A673 (cell line): ENCODE measurements at regions not wholly inside any gene's neighbourhood (a gene's known extent, or its start where the extent isn't known, plus 50 kb on each side); places are given as distances from the start of the nearest gene placed in this dataset.
"Not testable (repeated sequence)": the region's sequence is repeated elsewhere in the genome, so short reads cannot be mapped to it uniquely, and the experiment has no call there.

Source experiments
- BruUV-seq: library from RNA; stranded (reverse); fragments of 400-500 nt; replicated peaks from 2 replicates; lab custom pipeline; 2021; lab: Mats Ljungman, UMichigan
- CTCF ChIA-PET: fragments of 300-600 bp; sonication (Branson Sonifier 250); formaldehyde crosslinking; loops from one replicate; lab custom pipeline; 2022; ENCODE audit warnings: antibody characterized with exemption; lab: Charles Lee
- POLR2A ChIA-PET: fragments of 300-600 bp; sonication (Branson Sonifier 250); formaldehyde crosslinking; loops from one replicate; lab custom pipeline; 2022; ENCODE audit warnings: antibody characterized with exemption; ENCODE audit not compliant: low non-redundant PET; lab: Charles Lee
- DNase-seq: peaks from one replicate; pipeline ENCODE4 v3.0.0-alpha.2; 2015; ENCODE audit warnings: low spot score
- H3K27ac ChIP-seq: fragments of 200-600 bp; sonication (generic); 2 replicates; pipeline ENCODE4 v1.5.1; 2016; ENCODE audit warnings: mixed run types, low read depth, mild to moderate bottlenecking, mixed read lengths, antibody characterized with exemption, low read length; ENCODE audit not compliant: poor library complexity, severe bottlenecking
- H3K27me3 ChIP-seq: fragments of 200-600 bp; sonication (generic); replicated peaks from 2 replicates; pipeline ENCODE4 v1.6.1; 2017; ENCODE audit warnings: mixed run types, low read depth, mild to moderate bottlenecking, mixed read lengths, antibody characterized with exemption, low read length; ENCODE audit not compliant: insufficient read depth, poor library complexity
- H3K36me3 ChIP-seq: fragments of 200-600 bp; sonication (generic); 2 replicates; pipeline ENCODE4 v1.6.1; 2016; ENCODE audit warnings: mixed run types, mild to moderate bottlenecking, mixed read lengths, antibody characterized with exemption, low read length; ENCODE audit not compliant: insufficient read depth, poor library complexity, severe bottlenecking
- H3K4me1 ChIP-seq: fragments of 200-600 bp; sonication (generic); 2 replicates; pipeline ENCODE4 v1.6.1; 2017; ENCODE audit warnings: mixed run types, mild to moderate bottlenecking, mixed read lengths, antibody characterized with exemption, low read length; ENCODE audit not compliant: insufficient read depth, poor library complexity, severe bottlenecking
- H3K4me3 ChIP-seq: fragments of 200-600 bp; sonication (generic); 2 replicates; pipeline ENCODE4 v1.5.1; 2016; ENCODE audit warnings: low read depth, mixed run types, mild to moderate bottlenecking, mixed read lengths, low read length; ENCODE audit not compliant: poor library complexity, severe bottlenecking
- H3K9me3 ChIP-seq: fragments of 200-600 bp; sonication (generic); 2 replicates; pipeline ENCODE4 v1.6.1; 2016; ENCODE audit warnings: mixed run types, low read depth, mild to moderate bottlenecking, mixed read lengths, antibody characterized with exemption, low read length; ENCODE audit not compliant: poor library complexity, severe bottlenecking
- CTCF ChIP-seq: fragments of 300-800, 200-600 bp; sonication (generic); conservative IDR thresholded peaks from 2 replicates; pipeline ENCODE4 v1.5.1; 2017; ENCODE audit warnings: low read depth, mild to moderate bottlenecking, antibody characterized with exemption, low read length, moderate library complexity, mixed read lengths
- EZH2 ChIP-seq: fragments of 200-600 bp; sonication (generic); IDR thresholded peaks from 2 replicates; pipeline ENCODE4 v1.6.1; 2017; ENCODE audit warnings: borderline replicate concordance, low read depth, mild to moderate bottlenecking, mixed read lengths, antibody characterized with exemption, low read length; ENCODE audit not compliant: poor library complexity, severe bottlenecking
- intact Hi-C: fragments of 100-400 bp; cut with micrococcal nuclease; formaldehyde crosslinking; loops from one replicate; pipeline ENCODE4 v1.10.0; 2022; ENCODE audit not compliant: unreplicated experiment

DNA sequence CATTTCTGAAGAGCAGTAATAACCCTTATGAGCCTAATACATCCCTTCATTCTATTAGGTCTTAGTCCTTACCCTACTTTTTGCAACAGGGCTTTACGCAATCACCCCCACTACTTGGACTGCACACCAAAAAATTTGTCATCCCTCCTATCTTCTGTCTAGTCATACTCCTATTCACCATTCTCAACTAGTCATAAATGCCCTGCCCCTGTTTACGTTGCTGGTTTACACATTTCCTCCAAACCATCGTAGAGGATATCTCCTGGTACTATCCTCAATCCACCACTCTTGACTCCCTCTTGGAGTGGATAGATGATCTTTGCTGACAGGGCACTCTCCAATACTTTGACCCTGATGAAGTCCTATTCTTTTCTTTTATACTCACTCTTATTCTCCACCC is 98.2 kb upstream of the CCNG1 start:
- no peak overlapping the region for H3K4me3 ChIP-seq
- no peaks in the 10 kb centered on the region for H3K4me1 ChIP-seq
- no peaks in the 10 kb centered on the region for H3K9me3 ChIP-seq
- BruUV-seq, result no TSS peak
- ChIA-PET POLR2A (no interaction called here), CTCF (no interaction called here)
- no peak for DNase-seq
- H3K36me3 ChIP-seq, result no peaks in the 10 kb centered on the region
- TF ChIP-seq CTCF (no peak), EZH2 (no peak)
- intact Hi-C loops, result no loop called here
- H3K27ac ChIP-seq, result no peak overlapping the region
- H3K27me3 ChIP-seq, result no peaks in the 10 kb centered on the region

GRCh38 chr5:163340378-163340777 is 97.0 kb upstream of the CCNG1 start:
- intact Hi-C loops, CTCF ChIA-PET, H3K36me3 ChIP-seq: not testable (repeated sequence)

GRCh38 chr5:163342306-163342705 is 95.1 kb upstream of the CCNG1 start:
- H3K27ac ChIP-seq, result no peak overlapping the region
- intact Hi-C loops, result no loop called here
- H3K4me3 ChIP-seq, result no peak overlapping the region
- no peaks in the 10 kb centered on the region for H3K36me3 ChIP-seq
- TF ChIP-seq EZH2, result no peak
- TF ChIP-seq CTCF, result no peak
- ChIA-PET CTCF (no interaction called here), POLR2A (no interaction called here)
- H3K9me3 ChIP-seq, result no peaks in the 10 kb centered on the region
- H3K27me3 ChIP-seq, result no peaks in the 10 kb centered on the region
- DNase-seq, result no peak
- no peaks in the 10 kb centered on the region for H3K4me1 ChIP-seq
- no TSS peak for BruUV-seq

More at GRCh38 chr5:163340378-163340777, 97.0 kb upstream of the CCNG1 start:
- DNase-seq, BruUV-seq, H3K4me1 ChIP-seq, H3K27ac ChIP-seq, H3K9me3 ChIP-seq, H3K4me3 ChIP-seq, H3K27me3 ChIP-seq, POLR2A ChIA-PET: not testable (repeated sequence)

DNA sequence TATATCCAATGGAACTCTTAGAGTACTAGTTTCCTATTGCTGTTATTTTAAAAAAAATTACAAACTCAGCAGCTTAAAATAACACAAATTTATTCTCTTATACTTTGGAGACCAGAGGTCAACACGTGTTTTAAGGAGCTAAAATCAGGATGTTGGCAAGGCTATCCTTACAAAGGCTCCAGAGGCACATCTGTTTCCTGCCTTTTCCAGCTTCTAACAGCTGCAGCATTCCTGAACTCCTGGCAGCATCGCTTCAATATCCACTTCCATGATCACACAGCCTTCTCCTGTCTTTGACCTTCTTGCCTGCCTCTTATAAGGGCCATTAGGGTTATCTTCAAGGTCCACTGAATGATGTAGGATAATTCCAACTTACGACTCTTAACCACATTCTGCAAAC is 92.2 kb upstream of the CCNG1 start:
- CTCF ChIA-PET, result no interaction called here
- intact Hi-C loops, result loop anchor here (5.0 kb wide), 3 partner anchors 123 to 1493 kb away; no protein-coding TSS in a partner anchor
- Histone ChIP-seq H3K36me3 (no peaks in the 10 kb centered on the region), H3K27me3 (no peaks in the 10 kb centered on the region), H3K4me1 (peaks cover 3% of the 10 kb centered on the region), H3K9me3 (no peaks in the 10 kb centered on the region), H3K4me3 (no peak overlapping the region), H3K27ac (no peak overlapping the region)
- TF ChIP-seq EZH2, result no peak
- TF ChIP-seq CTCF, result no peak
- BruUV-seq, result no TSS peak
- POLR2A ChIA-PET, result no interaction called here
- DNase-seq, result no peak
